ENCODE measurements at regions not wholly inside any gene's neighbourhood (a gene's known extent, or its start where the extent isn't known, plus 50 kb on each side); places are given as distances from the start of the nearest gene placed in this dataset.

- in situ Hi-C loops (cut with HindIII; ENCODE audit: low sequenced_read_pairs), result no loop called here
These were observed 208.4 kb upstream of the TCERG1L start for GRCh38 chr10:131519723-131520605.

- in situ Hi-C loops (cut with HindIII; ENCODE audit: low sequenced_read_pairs), result no loop called here
These were observed 220.0 kb upstream of the TCERG1L start for GRCh38 chr10:131531265-131532190.

GRCh38 chr10:131532291-131532690, 220.8 kb upstream of the TCERG1L start:
- in situ Hi-C loops (cut with HindIII; ENCODE audit: low sequenced_read_pairs), result no loop called here

- in situ Hi-C loops (cut with HindIII; ENCODE audit: low sequenced_read_pairs), result no loop called here
These were observed 221.3 kb upstream of the TCERG1L start for GRCh38 chr10:131532745-131533341.

GRCh38 chr10:131533846-131534526, 222.5 kb upstream of the TCERG1L start:
- in situ Hi-C loops (cut with HindIII; ENCODE audit: low sequenced_read_pairs), result no loop called here

DNA sequence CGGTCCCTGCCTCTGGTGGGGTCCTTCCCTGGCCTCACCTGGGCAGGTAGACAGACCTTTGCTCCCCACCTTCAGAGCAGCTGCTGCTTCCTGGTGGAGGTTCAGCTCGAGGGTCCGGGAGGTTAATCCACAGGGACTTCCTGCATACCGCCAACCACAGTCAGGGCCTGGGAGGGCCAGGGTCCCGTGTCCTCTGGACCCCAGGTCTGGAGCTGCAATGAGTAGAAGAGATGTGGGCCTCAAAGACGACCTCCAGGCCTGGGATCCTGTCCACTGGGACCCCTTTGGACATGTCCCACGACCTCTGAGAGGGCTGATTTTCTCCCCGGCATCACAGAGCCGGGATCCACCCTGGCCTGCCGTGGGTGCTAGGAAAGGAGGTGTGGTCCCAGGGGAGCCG, 223.3 kb upstream of the TCERG1L start:
- in situ Hi-C loops (cut with HindIII; ENCODE audit: low sequenced_read_pairs), result no loop called here

DNA sequence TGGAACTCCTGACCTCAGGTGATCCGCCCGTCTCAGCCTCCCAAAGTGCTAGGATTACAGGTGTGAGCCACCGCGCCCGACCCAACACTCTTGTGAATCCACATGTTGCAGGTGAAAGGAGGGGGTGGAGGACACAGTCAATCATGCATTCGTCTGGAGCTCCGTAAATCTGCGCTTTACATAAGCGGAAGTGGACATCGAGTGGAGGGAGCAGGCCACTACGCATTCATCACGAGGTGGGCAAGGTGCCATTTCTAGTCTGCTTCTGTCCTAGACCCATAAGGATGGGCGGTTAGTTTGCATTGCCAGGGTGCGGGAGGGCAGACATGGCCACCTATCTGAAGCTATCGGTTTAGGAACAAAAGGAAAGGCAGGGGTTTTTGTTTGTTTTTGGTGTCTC, 225.2 kb upstream of the TCERG1L start:
- in situ Hi-C loops (cut with HindIII; ENCODE audit: low sequenced_read_pairs), result no loop called here

DNA sequence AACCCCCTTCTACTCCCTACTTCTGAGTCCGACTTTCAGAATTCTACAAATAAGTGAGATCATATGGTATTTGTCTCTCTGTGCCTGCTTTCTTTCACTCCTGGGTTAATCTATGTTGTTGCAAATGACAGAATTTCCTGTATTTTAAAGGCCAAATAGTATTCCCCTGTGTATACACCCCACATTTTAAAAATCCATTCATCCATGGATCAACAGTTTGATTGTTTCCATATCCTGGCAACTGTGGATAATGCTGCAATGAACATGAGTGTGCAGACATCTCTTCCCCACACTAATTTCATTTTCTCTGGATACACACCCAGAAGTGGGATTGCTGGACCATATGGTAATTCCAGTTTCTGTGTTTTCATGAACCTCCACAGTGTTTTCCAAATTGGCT, 225.8 kb upstream of the TCERG1L start:
- in situ Hi-C loops (cut with HindIII; ENCODE audit: low sequenced_read_pairs), result no loop called here

GRCh38 chr10:131544495-131544894, 233.0 kb upstream of the TCERG1L start:
- in situ Hi-C loops (cut with HindIII; ENCODE audit: low sequenced_read_pairs), result no loop called here

GRCh38 chr10:131546086-131546810, 234.7 kb upstream of the TCERG1L start:
- in situ Hi-C loops (cut with HindIII; ENCODE audit: low sequenced_read_pairs), result no loop called here

DNA sequence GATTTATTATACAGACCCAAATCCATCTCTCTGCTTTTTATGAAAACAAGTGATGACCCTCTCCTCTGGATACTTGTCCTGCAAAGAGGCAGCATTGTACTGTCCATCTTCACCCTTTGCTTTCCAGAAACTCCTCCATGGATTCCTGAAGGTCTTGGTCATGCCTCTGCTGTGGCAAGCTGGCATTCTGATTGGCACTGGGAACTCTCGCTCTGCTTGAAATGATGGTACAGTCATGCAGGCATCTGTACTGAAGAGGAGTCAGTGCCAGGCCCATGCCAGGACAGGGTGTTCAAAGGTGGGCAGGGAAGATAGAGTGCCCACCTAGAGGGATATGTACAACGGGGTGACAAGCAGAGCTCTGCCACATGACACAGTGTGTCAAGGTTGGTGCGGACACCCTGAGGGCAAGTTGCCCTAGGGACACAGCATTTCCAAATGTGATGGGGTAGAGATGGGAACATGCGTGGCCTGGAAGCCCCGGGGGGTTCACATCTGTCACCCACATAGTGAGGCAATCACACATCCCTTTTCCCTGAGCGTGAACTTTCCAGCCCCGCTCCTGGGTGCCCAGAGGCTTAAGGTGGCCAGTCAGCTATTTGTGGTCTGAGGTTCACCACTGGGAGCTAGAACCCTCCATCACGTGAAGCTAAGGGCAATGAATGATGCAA, 235.7 kb upstream of the TCERG1L start:
- in situ Hi-C loops (cut with HindIII; ENCODE audit: low sequenced_read_pairs), result no loop called here

GRCh38 chr10:131548176-131548575, 236.7 kb upstream of the TCERG1L start:
- in situ Hi-C loops (cut with HindIII; ENCODE audit: low sequenced_read_pairs), result no loop called here

GRCh38 chr10:131549116-131549515, 237.6 kb upstream of the TCERG1L start:
- in situ Hi-C loops (cut with HindIII; ENCODE audit: low sequenced_read_pairs), result no loop called here

DNA sequence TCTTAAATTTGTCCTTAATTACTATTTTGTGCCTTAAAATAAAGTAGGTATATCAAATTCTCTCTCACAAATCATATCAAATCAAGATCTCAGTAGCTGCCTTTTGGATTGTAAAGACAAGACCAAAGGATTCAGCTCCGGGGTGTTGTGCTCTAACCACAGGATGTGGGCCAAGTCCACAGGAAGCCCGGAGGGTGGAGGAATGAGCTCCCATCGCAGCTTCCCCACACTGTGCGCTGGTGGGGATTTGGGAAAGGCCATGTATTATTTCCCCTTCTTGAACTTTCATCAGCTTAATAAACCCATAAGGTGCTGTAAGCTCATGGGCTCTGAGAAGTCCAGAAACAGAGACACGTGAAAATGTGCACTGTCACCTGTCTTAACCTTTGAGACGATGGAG, 241.6 kb upstream of the TCERG1L start:
- in situ Hi-C loops (cut with HindIII; ENCODE audit: low sequenced_read_pairs), result no loop called here

DNA sequence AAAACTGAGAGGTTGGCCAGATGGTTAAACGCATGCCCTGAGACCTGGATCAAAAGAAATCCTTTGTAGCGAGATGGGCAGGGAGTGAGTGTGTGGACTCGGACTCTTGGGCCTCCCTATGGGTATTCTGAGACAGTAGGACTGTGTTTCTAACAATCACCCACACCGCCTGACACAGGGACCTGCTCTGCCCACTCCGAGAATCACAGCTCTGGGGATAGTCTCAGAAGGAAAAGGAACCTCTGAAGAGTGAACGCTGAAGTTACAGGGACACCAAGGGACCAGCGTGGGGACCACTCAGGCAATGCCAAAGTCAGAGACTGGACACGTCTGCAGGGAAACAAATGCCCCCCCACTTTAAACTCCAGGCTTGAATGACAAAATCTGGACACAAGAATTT, 242.1 kb upstream of the TCERG1L start:
- in situ Hi-C loops (cut with HindIII; ENCODE audit: low sequenced_read_pairs), result no loop called here

- in situ Hi-C loops (cut with HindIII; ENCODE audit: low sequenced_read_pairs), result no loop called here
These were observed 243.3 kb upstream of the TCERG1L start for GRCh38 chr10:131554821-131555220.

- in situ Hi-C loops (cut with HindIII; ENCODE audit: low sequenced_read_pairs), result no loop called here
These were observed 243.9 kb upstream of the TCERG1L start for GRCh38 chr10:131555406-131555805.

DNA sequence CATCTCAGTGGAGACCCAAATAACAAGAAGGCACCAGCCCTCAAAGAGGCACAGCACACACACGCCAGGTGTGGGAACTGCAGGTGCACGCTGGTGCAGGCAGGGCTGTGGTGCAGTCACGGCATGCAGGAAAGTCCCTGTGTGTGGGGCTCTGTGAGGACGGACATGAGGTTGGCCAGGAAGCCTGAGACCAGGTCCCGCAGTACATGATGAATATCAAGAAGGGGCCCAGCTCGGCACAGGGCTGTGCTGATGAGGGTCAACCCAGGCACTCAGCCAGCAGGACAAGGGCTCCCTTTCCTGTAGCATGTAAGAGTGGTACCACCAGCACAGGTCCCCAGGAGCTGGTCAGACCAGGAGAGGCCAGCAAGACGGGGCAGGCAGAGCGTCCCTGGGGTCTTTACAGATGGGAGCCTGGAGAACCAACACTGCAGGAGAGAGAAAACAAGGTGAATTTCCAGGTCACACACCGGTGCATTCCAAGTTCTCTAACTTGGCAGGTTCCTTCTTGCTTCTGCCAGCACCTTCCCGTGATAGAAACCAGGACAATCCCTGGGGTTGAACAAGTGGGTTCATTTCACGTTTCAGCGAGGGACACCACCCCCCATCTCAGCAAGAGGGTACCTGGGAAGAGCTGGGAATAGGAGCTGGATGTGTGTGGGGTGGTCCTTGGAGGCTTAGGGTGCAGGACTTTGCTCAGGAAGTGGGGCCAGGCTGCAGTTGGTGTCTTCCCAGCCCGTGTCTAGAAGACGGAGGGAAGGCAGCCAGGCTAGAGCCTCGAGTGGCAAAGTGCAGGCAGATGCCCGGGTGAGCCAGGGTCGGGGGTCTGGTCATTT, 244.8 kb upstream of the TCERG1L start:
- in situ Hi-C loops (cut with HindIII; ENCODE audit: low sequenced_read_pairs), result no loop called here
